H1 (cell line): ENCODE measurements at regions not wholly inside any gene's neighbourhood (a gene's known extent, or its start where the extent isn't known, plus 50 kb on each side); places are given as distances from the start of the nearest gene placed in this dataset.

ENCODE experiments used
- ATF3 ChIP-seq: IDR thresholded peaks from 2 replicates; pipeline ENCODE4 v1.6.1; 2011; ENCODE audit warnings: low read depth, mild to moderate bottlenecking, low read length; ENCODE audit not compliant: insufficient read depth
- KDM5A ChIP-seq: fragments of 200-600 bp; IDR thresholded peaks from 2 replicates; pipeline ENCODE4 v1.7.1; 2012; ENCODE audit warnings: mild to moderate bottlenecking, low read length, inconsistent platforms, mixed read lengths
- RAD21 ChIP-seq, 2 experiments: IDR thresholded peaks in 1 of 2; conservative IDR thresholded peaks in 1 of 2; 2 replicates each; pipeline ENCODE4 v1.6.1; 2011; ENCODE audit warnings: low read depth in 2 of 2, low read length in 2 of 2, improper control_type of control experiment in 1 of 2, inconsistent platforms in 1 of 2, mild to moderate bottlenecking in 1 of 2, moderate library complexity in 1 of 2
- SRF ChIP-seq: IDR thresholded peaks from 2 replicates; pipeline ENCODE4 v1.6.1; 2011; ENCODE audit warnings: mild to moderate bottlenecking, low read depth, low read length, moderate library complexity

- TF ChIP-seq SRF (no peak), KDM5A (no peak), RAD21 (IDR thresholded peaks at IDR 0.05 in 1 of 2, conservative IDR thresholded peaks at IDR 0.05 in 1 of 2; ENCODE audit: low read depth in 2 of 2, low read length in 2 of 2) (no peak), ATF3 (no peak)
Measured at GRCh38 chr4:62144431-62144830, 944.3 kb downstream of the ADGRL3 start (continued).
